ENCODE measurements at regions not wholly inside any gene's neighbourhood (a gene's known extent, or its start where the extent isn't known, plus 50 kb on each side); places are given as distances from the start of the nearest gene placed in this dataset.
A peak's percentile ranks its signal among the peaks of the same experiment; 100 is the strongest.
"Not testable (repeated sequence)": the region's sequence is repeated elsewhere in the genome, so short reads cannot be mapped to it uniquely, and the experiment has no call there.

DNA sequence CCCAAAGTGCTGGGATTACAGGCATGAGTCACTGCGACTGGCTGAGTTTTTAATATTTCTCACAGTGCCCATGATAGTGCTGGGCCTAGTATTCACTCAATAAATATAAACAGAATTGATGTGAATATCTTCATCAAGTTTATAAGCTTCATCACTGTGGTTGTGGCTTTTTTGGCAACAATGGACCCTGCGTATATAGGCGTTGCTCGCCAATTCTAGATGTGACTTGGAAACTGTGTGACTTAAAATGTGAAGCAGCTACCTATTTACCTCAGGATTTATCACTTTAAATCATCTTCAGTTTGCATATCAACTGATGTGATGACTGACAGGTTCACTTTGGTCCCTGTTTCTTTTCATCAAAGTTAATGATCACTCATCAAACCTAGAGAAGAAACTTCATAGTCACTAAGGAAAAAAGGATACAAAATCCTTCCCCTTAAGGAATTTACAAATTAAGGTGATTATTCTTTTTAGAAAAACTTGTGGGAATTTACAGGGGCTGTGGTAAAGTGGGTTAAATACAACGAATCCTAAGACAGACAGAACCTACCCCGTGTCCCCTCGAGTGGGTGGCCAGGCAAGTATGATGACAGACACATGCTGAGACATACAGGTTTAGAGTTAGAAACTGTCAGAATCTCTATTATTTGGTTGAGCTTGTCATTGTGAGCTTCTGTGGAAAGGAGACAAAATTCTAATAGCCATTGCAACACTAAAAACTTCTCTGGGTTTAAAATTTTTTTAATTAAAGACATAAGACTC is 101.3 kb downstream of the AKAP11 start:
- DNase-seq, result no peak

- DNase-seq, result no peak
Observed at GRCh38 chr13:42375663-42376062, 103.7 kb downstream of the AKAP11 start.

- no peak for DNase-seq
Observed at GRCh38 chr13:42377640-42378382, 105.9 kb downstream of the AKAP11 start.

GRCh38 chr13:42378383-42378780 is 106.4 kb downstream of the AKAP11 start:
- no peak for DNase-seq

- no peak for DNase-seq
Observed at GRCh38 chr13:42379241-42379640, 107.3 kb downstream of the AKAP11 start.

DNA sequence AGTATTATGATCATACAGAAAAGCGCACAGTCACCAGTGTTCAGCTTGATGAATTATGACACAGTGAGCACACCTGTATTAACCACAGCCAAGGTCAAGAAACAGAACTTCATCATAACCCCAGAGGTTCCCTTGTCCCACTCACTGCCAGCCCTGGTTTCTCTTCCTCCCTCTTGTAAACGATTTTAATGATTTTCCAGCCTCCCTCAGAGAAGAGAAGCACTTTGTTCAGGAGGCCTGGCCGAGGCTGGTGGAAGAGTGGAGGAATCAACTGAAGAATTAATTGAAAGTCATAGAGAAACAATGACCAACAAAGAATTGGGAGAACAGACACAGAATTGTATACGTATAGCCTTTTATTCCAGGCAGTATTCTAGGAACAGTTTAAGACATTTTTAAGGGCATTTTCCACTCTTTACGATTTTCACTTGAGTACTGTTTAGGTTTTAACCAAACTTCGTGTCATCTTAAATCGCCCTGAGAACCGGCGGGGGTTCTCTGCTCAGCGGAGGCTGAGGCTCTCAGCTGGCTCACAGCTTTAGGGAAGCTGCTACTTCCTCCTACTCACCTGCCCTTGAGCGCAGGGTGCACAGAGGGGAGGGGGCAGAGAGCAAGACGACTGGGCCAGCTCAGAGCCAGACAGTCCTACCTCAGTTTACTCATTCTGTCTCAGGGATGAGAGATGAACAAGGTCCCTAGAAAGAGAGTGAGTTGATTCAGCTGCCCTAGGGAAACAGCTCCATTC is 108.6 kb downstream of the AKAP11 start:
- DNase-seq, result no peak

- no peak for DNase-seq
Observed at GRCh38 chr13:42381165-42381425, 109.1 kb downstream of the AKAP11 start.

- DNase-seq, result not testable (repeated sequence)
Observed at GRCh38 chr13:42381426-42381825, 109.5 kb downstream of the AKAP11 start.

- no peak for DNase-seq
Observed at GRCh38 chr13:42383025-42383424, 111.1 kb downstream of the AKAP11 start.

- DNase-seq, result no peak
Observed at GRCh38 chr13:42384265-42384664, 112.3 kb downstream of the AKAP11 start.

DNA sequence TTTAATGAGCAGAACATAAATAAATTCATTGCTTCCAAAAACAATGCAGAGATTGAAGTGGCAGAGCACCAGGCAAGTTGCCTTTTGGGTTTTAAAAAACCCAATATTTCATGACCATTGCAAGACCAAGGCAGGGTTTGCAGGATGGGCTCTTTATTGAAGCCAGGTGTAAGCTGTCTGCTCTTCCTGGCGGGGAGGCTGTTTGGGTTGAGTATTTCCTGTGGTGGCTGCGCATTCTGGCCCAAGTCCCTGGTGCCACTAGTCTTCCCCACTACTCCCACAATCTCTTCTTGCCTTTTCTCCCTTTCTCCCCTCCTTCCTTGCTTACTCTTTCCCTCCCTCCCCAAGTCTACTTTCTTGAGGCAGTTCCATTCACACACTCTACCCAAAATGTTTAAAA is 116.4 kb downstream of the AKAP11 start:
- no peak for DNase-seq

- DNase-seq, result no peak
Observed at GRCh38 chr13:42389041-42389440, 117.1 kb downstream of the AKAP11 start.

DNA sequence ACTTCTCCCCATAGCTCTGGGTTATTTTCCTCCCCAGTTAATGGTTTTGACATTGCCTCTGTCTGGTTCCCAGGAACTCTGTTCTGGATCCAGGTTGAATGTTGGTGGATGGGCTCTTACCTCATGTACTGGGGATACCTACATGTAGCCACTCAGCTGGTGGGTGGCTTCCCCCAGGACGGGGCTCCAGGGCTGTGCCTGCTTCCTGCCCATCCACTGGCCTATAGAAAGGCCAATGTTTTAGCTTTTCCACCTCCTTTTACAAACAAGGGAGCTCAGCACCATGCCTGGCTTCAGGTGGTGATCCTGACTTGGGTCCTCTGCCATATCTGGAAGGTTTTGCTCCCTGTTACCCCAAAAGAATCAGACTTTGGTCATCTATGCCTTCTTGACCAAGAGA is 120.2 kb downstream of the AKAP11 start:
- DNase-seq, result no peak

DNA sequence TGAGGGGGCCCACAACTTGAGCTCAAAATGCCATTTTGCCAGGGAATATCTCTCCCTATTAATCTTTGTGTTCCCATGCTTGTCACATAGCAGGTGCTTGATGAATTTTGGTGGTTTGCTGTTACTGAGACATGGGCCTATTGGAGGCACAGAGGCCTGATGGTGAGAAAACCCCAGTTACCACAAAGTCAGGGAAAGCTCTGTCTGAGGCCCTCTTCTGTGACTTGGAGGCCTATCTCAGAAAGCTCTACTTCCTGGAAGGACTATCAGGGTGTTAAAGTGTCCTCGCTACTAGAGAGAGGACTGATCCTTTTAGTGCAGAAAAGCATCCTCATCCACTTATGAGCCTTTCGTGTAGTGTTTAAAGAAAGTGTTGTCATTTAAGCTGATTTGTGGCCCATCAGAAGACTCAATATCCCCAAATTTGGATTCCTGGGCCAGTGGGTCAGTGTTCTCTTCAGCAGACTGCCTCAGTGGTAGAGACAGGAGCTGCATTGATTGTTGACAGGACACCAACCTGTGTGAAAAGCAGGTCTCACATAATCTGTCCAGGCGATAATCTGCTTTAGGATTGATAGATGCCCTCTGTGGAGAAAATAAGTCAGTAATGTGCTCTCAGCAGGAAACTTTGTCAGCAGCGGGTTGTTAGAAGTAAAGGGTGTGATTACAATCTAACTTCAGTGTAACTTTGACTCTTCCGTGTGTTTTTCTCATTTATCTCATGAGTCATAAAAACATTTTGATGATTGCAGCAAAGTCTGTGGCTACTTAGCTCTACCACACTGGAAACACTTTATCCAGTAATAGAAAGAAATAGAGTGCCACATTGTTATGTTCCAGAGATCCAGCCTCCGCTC is 121.0 kb downstream of the AKAP11 start:
- DNase-seq, result peak; percentile 24

- no peak for DNase-seq
Observed at GRCh38 chr13:42393573-42394360, 121.8 kb downstream of the AKAP11 start.

DNA sequence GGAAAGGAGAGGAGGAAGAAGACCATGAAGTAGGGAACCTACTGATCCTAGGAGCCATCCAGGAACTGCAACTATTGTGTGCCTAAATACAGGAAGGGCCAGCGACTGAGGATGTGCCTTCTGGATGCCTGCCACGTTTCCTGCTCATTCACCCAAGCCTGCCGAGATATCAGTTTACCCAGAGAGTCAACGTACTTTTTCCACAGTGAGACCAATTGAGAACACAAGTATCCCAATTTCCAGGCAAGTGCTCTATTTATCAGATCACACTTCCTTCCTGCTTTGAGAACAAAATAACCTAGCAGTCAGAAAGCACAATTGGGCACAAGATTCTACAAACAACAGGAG is 122.4 kb downstream of the AKAP11 start:
- DNase-seq, result no peak

- DNase-seq, result no peak
Observed at GRCh38 chr13:42394711-42395085, 122.7 kb downstream of the AKAP11 start.

DNA sequence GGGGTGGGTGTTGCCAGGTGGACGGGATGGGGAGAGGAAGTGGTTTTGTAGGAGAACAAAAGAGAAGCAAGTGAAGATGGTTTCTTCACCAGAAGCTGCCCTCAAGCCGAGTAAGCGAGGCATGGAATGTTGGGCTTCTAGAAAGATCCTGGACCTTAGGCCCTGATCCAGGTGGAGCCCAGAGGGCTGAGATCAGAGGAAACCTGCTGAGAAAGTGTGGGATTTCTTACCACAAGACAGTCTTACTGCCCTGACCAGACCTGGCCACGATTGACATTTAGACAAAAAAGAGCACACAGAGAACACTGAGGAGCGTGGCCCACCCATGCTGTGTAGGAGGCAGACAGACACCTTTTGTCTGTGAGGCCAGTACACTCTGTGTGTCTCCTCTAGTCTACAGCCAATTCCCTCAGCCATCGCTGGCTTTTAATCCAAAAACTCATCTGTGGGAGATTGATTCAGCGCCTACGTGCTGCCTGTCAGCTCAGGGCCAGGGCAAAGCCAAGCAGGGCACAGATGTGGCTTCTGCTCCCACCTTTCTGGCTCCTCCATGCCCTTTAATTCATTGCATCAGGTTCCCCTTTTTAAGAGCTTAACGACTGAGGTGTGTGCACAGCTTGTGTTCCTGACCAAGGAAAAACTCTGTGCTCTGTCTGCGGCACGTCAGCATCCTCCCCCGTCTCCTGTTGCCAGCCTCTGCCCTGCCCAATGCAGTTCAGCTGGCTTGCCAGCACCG is 123.3 kb downstream of the AKAP11 start:
- no peak for DNase-seq

DNA sequence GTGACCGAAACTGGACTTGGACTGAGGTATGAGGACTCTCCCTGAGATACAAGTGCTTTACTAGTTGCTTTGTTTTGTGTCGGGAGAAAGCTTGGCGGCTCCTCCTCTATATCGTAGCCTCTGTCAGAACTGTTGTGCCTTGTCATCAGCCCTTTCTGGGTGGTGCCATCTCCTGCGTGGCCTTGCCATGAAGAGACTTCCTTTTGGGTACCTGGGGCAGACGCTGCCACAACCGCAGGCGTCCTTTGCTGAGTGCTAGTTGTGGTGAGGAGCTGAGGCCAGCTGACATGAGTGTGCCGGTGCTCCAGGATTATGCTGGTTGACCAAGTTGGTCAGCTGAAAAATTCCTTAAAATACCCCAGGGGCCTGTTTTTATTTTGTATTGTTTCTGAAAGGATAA is 124.5 kb downstream of the AKAP11 start:
- DNase-seq, result peak; percentile 50

DNA sequence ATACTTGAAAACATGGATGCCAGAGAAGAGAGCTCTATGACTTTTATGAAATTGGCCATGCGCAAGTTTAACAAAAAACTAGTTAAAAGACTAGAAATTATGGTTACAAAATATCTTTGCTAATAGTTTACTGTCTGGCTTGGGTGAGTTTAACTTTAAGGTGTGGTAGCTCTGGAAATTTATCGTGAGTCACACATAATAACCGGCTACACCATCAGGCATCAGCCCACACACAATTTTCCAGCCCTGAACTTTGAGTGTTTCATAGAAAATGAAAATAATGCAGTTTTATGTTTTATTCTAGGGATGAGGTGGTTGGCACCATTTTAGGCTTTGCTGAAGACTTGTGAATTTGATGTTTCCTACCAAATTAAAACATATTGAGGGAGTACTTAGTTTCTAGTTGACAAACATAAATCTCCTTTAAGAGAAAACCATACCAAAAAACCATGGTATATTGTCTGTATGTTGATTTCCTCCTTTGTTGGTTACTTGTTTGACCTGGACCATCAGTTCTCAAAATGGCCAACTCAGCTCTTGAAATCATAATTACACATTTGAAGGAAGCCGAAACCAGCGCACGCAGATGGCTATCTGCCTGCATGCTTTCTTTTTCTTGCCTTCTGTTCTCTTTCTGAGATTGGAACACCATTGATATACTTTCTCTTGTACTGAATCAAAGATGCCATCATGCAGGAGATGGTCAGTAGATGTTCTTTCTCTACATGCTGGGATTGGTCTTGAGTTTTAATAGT is 125.1 kb downstream of the AKAP11 start:
- no peak for DNase-seq

- DNase-seq, result no peak
Observed at GRCh38 chr13:42398533-42398932, 126.6 kb downstream of the AKAP11 start.

Data from activated effector memory CD4-positive, alpha-beta T cell treated with Interleukin-2 at 50 U/mL for 16 hours (primary cell).